ENCODE measurements at regions not wholly inside any gene's neighbourhood (a gene's known extent, or its start where the extent isn't known, plus 50 kb on each side); places are given as distances from the start of the nearest gene placed in this dataset.

DNA sequence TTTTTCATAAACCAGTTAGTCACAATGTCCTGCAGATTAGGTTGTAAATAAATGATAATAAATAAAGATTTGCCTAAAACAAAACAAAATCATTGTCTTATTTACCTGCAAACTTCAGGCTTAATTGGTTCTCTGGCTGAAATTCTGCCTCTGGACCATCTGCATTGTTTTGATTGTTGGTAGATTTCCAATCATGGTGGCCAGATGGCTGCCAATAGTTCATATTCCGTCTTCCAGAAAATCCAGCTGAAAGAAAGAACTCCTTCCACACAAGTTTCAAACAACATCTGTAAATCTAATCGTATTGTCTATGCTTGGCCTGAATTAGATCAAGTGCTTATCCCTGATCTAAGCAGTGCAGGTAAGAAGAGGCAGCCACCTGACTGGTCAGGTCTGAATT, 771.1 kb upstream of the ZEB2 start:
- TF ChIP-seq, protein P1, sequence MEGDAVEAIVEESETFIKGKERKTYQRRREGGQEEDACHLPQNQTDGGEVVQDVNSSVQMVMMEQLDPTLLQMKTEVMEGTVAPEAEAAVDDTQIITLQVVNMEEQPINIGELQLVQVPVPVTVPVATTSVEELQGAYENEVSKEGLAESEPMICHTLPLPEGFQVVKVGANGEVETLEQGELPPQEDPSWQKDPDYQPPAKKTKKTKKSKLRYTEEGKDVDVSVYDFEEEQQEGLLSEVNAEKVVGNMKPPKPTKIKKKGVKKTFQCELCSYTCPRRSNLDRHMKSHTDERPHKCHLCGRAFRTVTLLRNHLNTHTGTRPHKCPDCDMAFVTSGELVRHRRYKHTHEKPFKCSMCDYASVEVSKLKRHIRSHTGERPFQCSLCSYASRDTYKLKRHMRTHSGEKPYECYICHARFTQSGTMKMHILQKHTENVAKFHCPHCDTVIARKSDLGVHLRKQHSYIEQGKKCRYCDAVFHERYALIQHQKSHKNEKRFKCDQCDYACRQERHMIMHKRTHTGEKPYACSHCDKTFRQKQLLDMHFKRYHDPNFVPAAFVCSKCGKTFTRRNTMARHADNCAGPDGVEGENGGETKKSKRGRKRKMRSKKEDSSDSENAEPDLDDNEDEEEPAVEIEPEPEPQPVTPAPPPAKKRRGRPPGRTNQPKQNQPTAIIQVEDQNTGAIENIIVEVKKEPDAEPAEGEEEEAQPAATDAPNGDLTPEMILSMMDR (IDR thresholded peaks at IDR 0.05): no peak
- H3K4me1 Mint-ChIP-seq (ENCODE audit: low read depth): peaks cover 12% of the 10 kb centered on the region
- no peaks in the 10 kb centered on the region for H3K27me3 Mint-ChIP-seq (ENCODE audit: low read depth)
- no peak overlapping the region for H3K27ac Mint-ChIP-seq (ENCODE audit: unreplicated experiment)
- no peak overlapping the region for H3K4me3 Mint-ChIP-seq (ENCODE audit: unreplicated experiment)
- no peaks in the 10 kb centered on the region for H3K9me3 Mint-ChIP-seq (ENCODE audit: low read depth)
- H3K36me3 Mint-ChIP-seq (ENCODE audit: low read depth): no peaks in the 10 kb centered on the region
- no peak for DNase-seq (ENCODE audit: low spot score)

DNA sequence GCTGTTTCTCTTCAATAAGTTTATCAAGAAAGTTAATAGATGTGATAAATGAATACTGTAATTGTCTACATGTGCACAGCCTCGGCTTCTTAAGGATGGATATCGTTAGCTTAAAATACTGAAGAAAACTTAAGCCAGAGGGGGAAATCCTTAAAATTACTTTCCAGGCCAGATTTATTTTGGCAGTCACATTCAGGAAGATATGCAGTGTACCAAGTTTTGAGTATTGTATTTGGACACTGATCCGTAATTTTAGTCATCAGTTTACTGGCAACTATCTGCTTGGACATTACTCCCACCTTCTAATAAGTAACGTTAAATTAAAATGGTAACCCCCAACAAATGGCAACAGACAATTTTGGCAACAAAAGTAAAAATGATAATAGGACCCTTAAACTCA, 770.0 kb upstream of the ZEB2 start:
- Mint-ChIP-seq H3K9me3 (ENCODE audit: low read depth) (no peaks in the 10 kb centered on the region), H3K27ac (ENCODE audit: unreplicated experiment) (no peak overlapping the region), H3K36me3 (ENCODE audit: low read depth) (no peaks in the 10 kb centered on the region), H3K4me1 (ENCODE audit: low read depth) (peaks cover 12% of the 10 kb centered on the region), H3K4me3 (ENCODE audit: unreplicated experiment) (no peak overlapping the region), H3K27me3 (ENCODE audit: low read depth) (no peaks in the 10 kb centered on the region)
- TF ChIP-seq, protein P1 (IDR thresholded peaks at IDR 0.05): no peak
- DNase-seq (ENCODE audit: low spot score): no peak

DNA sequence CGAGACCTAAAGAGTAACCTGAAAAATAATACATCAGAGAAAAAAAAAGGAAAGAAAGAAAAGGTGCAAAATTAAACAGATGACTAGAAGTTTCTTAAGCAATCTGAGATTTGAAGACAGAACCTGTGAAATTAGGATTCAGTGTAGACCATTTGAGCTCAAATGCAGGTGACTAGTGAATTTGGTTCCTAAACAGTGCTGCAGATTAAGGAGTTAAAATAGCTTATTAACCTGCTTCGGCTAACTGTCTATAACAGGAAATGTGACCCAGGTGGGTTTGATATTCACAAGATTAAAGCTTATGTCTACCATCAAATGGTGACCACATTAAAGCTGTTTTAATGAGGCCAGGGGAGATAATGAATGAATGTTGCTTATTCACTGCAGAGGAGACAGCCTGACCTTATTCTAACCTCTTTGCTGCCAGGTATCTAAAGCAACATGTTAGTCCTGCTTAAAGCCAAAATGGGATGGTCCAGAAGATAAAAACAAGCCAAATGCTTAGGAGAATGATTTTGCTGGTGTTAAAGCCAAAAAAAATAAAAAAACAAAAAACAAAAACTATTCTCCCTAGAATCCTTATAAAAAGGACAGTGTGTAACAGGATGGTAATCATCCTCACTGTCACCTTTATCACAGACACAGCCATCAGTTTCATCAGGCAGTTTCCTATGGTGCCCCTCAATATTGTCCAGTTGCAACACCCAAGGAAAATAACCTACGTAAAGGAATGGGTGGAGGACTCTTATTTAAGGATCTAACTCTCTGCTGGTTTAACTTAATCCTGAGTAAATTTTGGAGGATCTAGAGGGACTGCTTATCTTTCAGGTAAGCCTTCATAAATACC, 769.0 kb upstream of the ZEB2 start:
- H3K9me3 Mint-ChIP-seq (ENCODE audit: low read depth): no peaks in the 10 kb centered on the region
- no peaks in the 10 kb centered on the region for H3K36me3 Mint-ChIP-seq (ENCODE audit: low read depth)
- TF ChIP-seq, protein P1 (IDR thresholded peaks at IDR 0.05): no peak
- no peak overlapping the region for H3K4me3 Mint-ChIP-seq (ENCODE audit: unreplicated experiment)
- H3K27me3 Mint-ChIP-seq (ENCODE audit: low read depth): no peaks in the 10 kb centered on the region
- no peak overlapping the region for H3K27ac Mint-ChIP-seq (ENCODE audit: unreplicated experiment)
- peaks cover 12% of the 10 kb centered on the region for H3K4me1 Mint-ChIP-seq (ENCODE audit: low read depth)
- no peak for DNase-seq (ENCODE audit: low spot score)

DNA sequence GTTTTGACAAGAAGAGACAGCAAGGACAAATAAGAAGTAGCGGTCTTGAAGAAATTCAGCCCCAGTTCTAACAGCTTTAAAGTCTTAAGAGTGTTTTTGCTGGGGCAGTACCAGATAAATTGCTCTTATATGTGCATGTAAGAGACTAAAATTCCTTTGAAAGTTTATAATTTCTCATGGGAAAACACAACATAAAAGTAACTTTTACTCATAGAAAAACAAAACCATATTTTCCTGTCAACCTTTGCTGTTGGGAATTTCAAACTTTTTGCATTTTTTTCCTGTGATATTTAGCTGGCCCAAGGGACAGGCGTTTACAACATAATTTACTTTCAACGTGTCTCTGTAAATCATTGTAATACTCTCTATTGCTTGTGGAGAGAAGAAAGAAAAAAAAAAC, 767.8 kb upstream of the ZEB2 start:
- H3K27me3 Mint-ChIP-seq (ENCODE audit: low read depth): no peaks in the 10 kb centered on the region
- no peak for DNase-seq (ENCODE audit: low spot score)
- TF ChIP-seq, protein P1 (IDR thresholded peaks at IDR 0.05): no peak
- peaks cover 2% of the 10 kb centered on the region for H3K36me3 Mint-ChIP-seq (ENCODE audit: low read depth)
- H3K4me1 Mint-ChIP-seq (ENCODE audit: low read depth): peaks cover 12% of the 10 kb centered on the region
- H3K9me3 Mint-ChIP-seq (ENCODE audit: low read depth): peaks cover 6% of the 10 kb centered on the region
- no peak overlapping the region for H3K4me3 Mint-ChIP-seq (ENCODE audit: unreplicated experiment)
- H3K27ac Mint-ChIP-seq (ENCODE audit: unreplicated experiment): no peak overlapping the region

DNA sequence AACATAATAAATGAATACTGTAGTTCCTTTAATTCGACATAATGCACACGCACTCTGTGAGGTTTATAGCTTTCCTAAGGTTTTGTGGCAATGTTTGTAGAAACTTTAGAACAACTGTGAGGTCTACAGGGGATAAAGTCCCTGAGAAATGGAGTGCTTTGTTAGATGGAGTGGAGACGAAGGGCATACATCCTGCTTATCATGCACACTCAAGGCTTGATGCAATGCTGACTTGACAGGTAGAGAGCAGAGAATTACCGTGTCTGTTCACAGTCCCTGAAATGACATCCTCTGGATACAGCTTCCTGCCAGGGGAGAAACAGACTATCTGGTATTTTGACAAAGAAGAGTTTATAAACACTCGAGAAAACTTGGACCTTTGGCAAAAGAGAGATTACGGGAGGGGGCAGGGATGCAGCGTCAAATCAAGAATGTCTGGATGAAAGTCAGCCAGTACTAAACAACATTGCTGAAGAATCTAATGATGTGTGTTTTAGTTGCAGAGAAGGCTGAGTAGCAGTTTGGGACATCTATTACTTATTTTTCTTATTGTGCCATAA, 766.9 kb upstream of the ZEB2 start:
- TF ChIP-seq, protein P1 (IDR thresholded peaks at IDR 0.05): no peak
- H3K4me3 Mint-ChIP-seq (ENCODE audit: unreplicated experiment): no peak overlapping the region
- H3K27ac Mint-ChIP-seq (ENCODE audit: unreplicated experiment): no peak overlapping the region
- H3K27me3 Mint-ChIP-seq (ENCODE audit: low read depth): no peaks in the 10 kb centered on the region
- H3K9me3 Mint-ChIP-seq (ENCODE audit: low read depth): peaks cover 16% of the 10 kb centered on the region
- DNase-seq (ENCODE audit: low spot score): no peak
- peaks cover 6% of the 10 kb centered on the region for H3K36me3 Mint-ChIP-seq (ENCODE audit: low read depth)
- peaks cover 12% of the 10 kb centered on the region for H3K4me1 Mint-ChIP-seq (ENCODE audit: low read depth)
